ENCODE measurements at regions not wholly inside any gene's neighbourhood (a gene's known extent, or its start where the extent isn't known, plus 50 kb on each side); places are given as distances from the start of the nearest gene placed in this dataset.

DNA sequence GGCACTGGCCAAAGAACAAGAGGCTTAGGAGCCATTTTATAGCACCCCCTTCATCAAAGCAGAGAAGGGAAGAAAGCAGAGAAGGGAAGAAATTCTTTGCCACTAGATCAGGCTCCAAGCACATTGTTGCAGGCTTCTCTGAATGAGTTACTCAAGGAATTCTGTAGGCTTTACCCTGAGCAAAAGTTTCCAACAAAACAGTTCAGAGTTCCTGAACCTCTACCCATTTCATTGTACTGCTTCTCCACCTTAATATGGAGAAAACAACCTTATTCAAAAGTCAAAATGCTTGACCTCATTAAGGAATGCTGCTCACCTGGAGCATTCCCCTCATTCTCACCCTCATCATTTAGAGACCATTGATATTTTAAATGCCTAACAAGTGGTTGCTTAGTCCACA, 115.5 kb upstream of the LOC128125822 start:
- Histone ChIP-seq H2AFZ (ENCODE audit: low read length) (no peak overlapping the region), H3K18ac (ENCODE audit: insufficient read length, low read depth, low read length) (no peak overlapping the region)
- no peak overlapping the region for H3K27ac Mint-ChIP-seq

More for the DNA sequence above, 115.5 kb upstream of the LOC128125822 start:
- Histone ChIP-seq H3K14ac (ENCODE audit: insufficient read depth, low read length) (no peak overlapping the region), H4K91ac (ENCODE audit: insufficient read length, low read depth, low read length) (no peak overlapping the region), H4K20me1 (ENCODE audit: control insufficient read depth, insufficient read depth, insufficient read length) (no peaks in the 10 kb centered on the region), H3K27me3 (ENCODE audit: insufficient read depth, low read length) (no peaks in the 10 kb centered on the region), H4K5ac (ENCODE audit: insufficient read length, low read depth, low read length) (no peak overlapping the region), H2AK5ac (ENCODE audit: insufficient read length, low read length) (no peak overlapping the region), H3K9me3 (ENCODE audit: control insufficient read depth, low read depth, low read length) (no peaks in the 10 kb centered on the region), H3K27ac (ENCODE audit: insufficient read length, low read depth, low read length) (no peak overlapping the region), H3K4me2 (ENCODE audit: insufficient read depth, insufficient read length, low read length) (no peak overlapping the region), H3K23me2 (ENCODE audit: insufficient read length, low read depth, low read length, poor library complexity, severe bottlenecking) (no peaks in the 10 kb centered on the region), H3T11ph (ENCODE audit: low read length) (no peak overlapping the region), H3K23ac (ENCODE audit: insufficient read length, low read depth, low read length) (no peak overlapping the region), H2BK20ac (ENCODE audit: low read depth, low read length, poor library complexity, severe bottlenecking) (no peak overlapping the region), H2BK12ac (ENCODE audit: insufficient read length, low read depth, low read length) (peak overlapping the region; percentile 33), H3K79me2 (ENCODE audit: insufficient read depth, low read length) (no peaks in the 10 kb centered on the region), H3K56ac (ENCODE audit: insufficient read length, low read depth, low read length) (no peak overlapping the region), H2BK120ac (ENCODE audit: low read depth, low read length, poor library complexity, severe bottlenecking) (no peak overlapping the region), H3K4ac (ENCODE audit: low read depth, low read length) (no peak overlapping the region), H3K4me1 (ENCODE audit: insufficient read depth, low read length) (no peaks in the 10 kb centered on the region), H3K9ac (ENCODE audit: extremely low read depth, insufficient read length, low read length) (no peak overlapping the region), H3K79me1 (ENCODE audit: insufficient read depth, low read depth, low read length, poor library complexity, severe bottlenecking) (no peaks in the 10 kb centered on the region), H2BK5ac (ENCODE audit: insufficient read length, low read length) (no peak overlapping the region), H2BK15ac (ENCODE audit: low read depth, low read length) (no peak overlapping the region), H4K8ac (replicated peaks; ENCODE audit: insufficient read length, low read depth, low read length) (no peak overlapping the region)
- Mint-ChIP-seq H3K27me3 (ENCODE audit: low read depth) (no peaks in the 10 kb centered on the region), H3K4me1 (0 out of 4 replicates have a peak, but pooled peaks cover 0 to 2% of the 10 kb centered on the region in 2 experiments), H3K36me3 (ENCODE audit: insufficient read depth in 1 of 3, low read depth in 3 of 3) (no peaks in the 10 kb centered on the region), H3K9me3 (no peaks in the 10 kb centered on the region), H3K4me3 (no peak overlapping the region)
- no peak for TF ChIP-seq CTCF (conservative IDR thresholded peaks at IDR 0.05)
- DNase-seq: no peak

All from H9 (cell line).